IPS DF 6.9 (cell line): ENCODE measurements at regions not wholly inside any gene's neighbourhood (a gene's known extent, or its start where the extent isn't known, plus 50 kb on each side); places are given as distances from the start of the nearest gene placed in this dataset.

Experiments
- DNase-seq: peaks from one replicate; pipeline ENCODE4 v3.0.0-alpha.2; 2013; ENCODE audit warnings: low read depth, low spot score
- H3K27ac ChIP-seq: one replicate; pipeline ENCODE4 v1.5.1; 2013; ENCODE audit warnings: low read length, control low read depth
- H3K27me3 ChIP-seq: 2 replicates; pipeline ENCODE4 v1.6.1; 2013; ENCODE audit warnings: mild to moderate bottlenecking, low read length; ENCODE audit not compliant: control insufficient read depth, insufficient read depth
- H3K36me3 ChIP-seq: 2 replicates; pipeline ENCODE4 v1.6.1; 2013; ENCODE audit warnings: low read length; ENCODE audit not compliant: control insufficient read depth, insufficient read depth
- H3K4me1 ChIP-seq: 2 replicates; pipeline ENCODE4 v1.6.1; 2013; ENCODE audit warnings: low read length; ENCODE audit not compliant: control insufficient read depth, insufficient read depth
- H3K4me3 ChIP-seq: 2 replicates; pipeline ENCODE4 v1.5.1; 2013; ENCODE audit warnings: mild to moderate bottlenecking, low read length
- H3K9me3 ChIP-seq: 2 replicates; pipeline ENCODE4 v1.6.1; 2013; ENCODE audit warnings: low read length, inconsistent platforms; ENCODE audit not compliant: control insufficient read depth, insufficient read depth
- WGBS: extraction: QIAGEN DNeasy Blood & Tissue Kit; methylation state at CpG from one replicate; pipeline ENCODE4 v1.1.7; 2013; ENCODE audit warnings: mixed read lengths, missing lambda C conversion rate; ENCODE audit not compliant: insufficient read length, insufficient coverage; 5-methylcytosine and 5-hydroxymethylcytosine counted together

GRCh38 chr1:239672256-239672655 lies 285.9 kb downstream of the CHRM3 start:
- Histone ChIP-seq H3K36me3 (no peaks in the 10 kb centered on the region), H3K9me3 (no peaks in the 10 kb centered on the region), H3K4me1 (0 out of 2 replicates have a peak, but pooled peaks cover 2% of the 10 kb centered on the region), H3K27me3 (no peaks in the 10 kb centered on the region), H3K27ac (no peak overlapping the region), H3K4me3 (no peak overlapping the region)
- DNase-seq: no peak
- no CpG with 5 or more reads among the region's 1 CpG for WGBS

- Histone ChIP-seq H3K4me3 (no peak overlapping the region), H3K36me3 (no peaks in the 10 kb centered on the region), H3K27ac (no peak overlapping the region), H3K9me3 (no peaks in the 10 kb centered on the region), H3K27me3 (no peaks in the 10 kb centered on the region), H3K4me1 (0 out of 2 replicates have a peak, but pooled peaks cover 2% of the 10 kb centered on the region)
- no CpG with 5 or more reads among the region's 2 CpGs for WGBS
- DNase-seq: no peak
These were observed 289.4 kb downstream of the CHRM3 start for GRCh38 chr1:239675735-239676134.

- DNase-seq: no peak
- no CpG with 5 or more reads among the region's 4 CpGs for WGBS
- Histone ChIP-seq H3K4me1 (0 out of 2 replicates have a peak, but pooled peaks cover 2% of the 10 kb centered on the region), H3K27me3 (no peaks in the 10 kb centered on the region), H3K27ac (no peak overlapping the region), H3K9me3 (no peaks in the 10 kb centered on the region), H3K4me3 (no peak overlapping the region), H3K36me3 (no peaks in the 10 kb centered on the region)
These were observed 290.3 kb downstream of the CHRM3 start for GRCh38 chr1:239676522-239677273.

DNA sequence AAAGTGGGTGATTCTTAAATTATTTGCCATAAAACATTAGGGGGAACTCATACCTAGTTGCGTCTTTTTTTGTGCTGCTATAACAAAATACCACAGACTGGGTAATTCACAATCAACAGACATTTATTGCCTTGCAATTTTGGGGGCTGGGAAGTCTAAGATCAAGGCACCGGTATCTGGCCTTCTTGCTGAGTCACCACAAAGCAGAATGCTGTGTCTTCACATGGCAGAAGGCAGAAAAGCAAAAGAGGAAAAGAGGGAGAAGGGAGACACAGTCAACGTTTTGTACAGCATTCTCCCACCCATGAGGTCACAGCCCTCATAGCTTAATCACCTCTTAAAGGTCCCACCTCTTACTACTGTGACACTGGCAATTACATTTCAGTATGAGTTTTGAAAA lies 291.0 kb downstream of the CHRM3 start:
- Histone ChIP-seq H3K4me1 (no peaks in the 10 kb centered on the region), H3K9me3 (no peaks in the 10 kb centered on the region), H3K27ac (no peak overlapping the region), H3K27me3 (no peaks in the 10 kb centered on the region), H3K4me3 (no peak overlapping the region), H3K36me3 (no peaks in the 10 kb centered on the region)
- no peak for DNase-seq
- no CpG with 5 or more reads among the region's 3 CpGs for WGBS

DNA sequence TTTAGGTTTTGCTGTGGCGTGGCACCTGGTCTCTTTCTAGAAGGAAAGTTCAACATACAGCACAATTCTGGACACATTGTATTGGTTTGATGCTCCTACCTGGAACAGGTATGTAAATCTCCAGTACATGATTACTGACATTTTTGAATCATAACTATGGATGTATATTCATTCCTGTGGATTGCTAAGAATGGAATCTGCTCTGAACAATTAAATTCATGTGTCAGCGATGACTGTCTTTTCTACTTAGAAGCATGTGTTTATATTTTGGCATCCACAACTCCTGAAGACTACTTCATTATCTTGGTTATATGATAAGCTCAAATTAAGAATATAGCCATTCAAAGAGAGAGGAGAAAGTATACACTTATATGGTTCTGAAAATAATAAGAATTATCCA lies 291.8 kb downstream of the CHRM3 start:
- no peak for DNase-seq
- H3K27ac ChIP-seq: no peak overlapping the region
- no peak overlapping the region for H3K4me3 ChIP-seq
- no CpG with 5 or more reads among the region's 2 CpGs for WGBS
- H3K9me3 ChIP-seq: no peaks in the 10 kb centered on the region
- H3K36me3 ChIP-seq: no peaks in the 10 kb centered on the region
- H3K4me1 ChIP-seq: no peaks in the 10 kb centered on the region
- no peaks in the 10 kb centered on the region for H3K27me3 ChIP-seq

DNA sequence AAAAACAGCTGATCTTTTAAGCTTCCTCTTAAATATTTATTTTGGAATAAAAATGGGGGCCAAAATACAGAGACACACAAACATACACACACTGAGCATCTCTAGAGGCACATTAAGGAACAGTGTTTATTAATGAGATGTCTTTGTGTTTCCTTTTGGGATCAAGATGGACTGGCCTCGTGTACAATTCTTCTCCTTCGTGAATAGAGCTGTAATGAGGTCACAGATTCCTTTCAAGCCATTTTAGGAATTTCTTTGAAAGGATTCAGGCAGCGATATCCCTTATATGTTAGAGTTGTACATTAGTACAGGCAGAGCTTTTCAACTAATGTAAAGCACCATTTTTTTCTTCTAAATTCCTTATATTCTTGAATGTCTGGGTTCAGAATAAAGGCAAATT lies 295.7 kb downstream of the CHRM3 start:
- Histone ChIP-seq H3K4me3 (no peak overlapping the region), H3K9me3 (no peaks in the 10 kb centered on the region), H3K36me3 (no peaks in the 10 kb centered on the region), H3K27ac (no peak overlapping the region), H3K27me3 (no peaks in the 10 kb centered on the region), H3K4me1 (no peaks in the 10 kb centered on the region)
- WGBS: no CpG with 5 or more reads among the region's 3 CpGs
- no peak for DNase-seq

DNA sequence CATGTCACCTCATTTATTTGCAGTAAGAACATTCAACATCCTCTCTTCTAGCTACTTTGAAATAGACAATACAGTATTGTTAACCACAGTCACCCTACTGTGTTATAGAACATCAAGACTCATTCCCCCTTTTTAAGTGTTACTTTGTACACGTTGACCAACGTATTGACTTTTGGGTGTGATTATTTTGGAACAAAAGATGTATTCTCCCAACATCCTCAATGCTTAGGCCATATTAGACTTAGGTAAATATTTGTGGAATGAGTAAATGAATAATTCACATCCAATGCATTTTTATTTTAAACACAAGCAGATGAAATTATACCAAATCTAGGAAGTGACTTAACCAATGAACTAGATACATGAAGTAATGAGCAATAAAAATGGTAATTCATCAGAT lies 296.6 kb downstream of the CHRM3 start:
- Histone ChIP-seq H3K4me1 (no peaks in the 10 kb centered on the region), H3K4me3 (no peak overlapping the region), H3K27me3 (no peaks in the 10 kb centered on the region), H3K9me3 (no peaks in the 10 kb centered on the region), H3K36me3 (no peaks in the 10 kb centered on the region), H3K27ac (no peak overlapping the region)
- no peak for DNase-seq
- no CpG with 5 or more reads among the region's 2 CpGs for WGBS

- Histone ChIP-seq H3K36me3 (no peaks in the 10 kb centered on the region), H3K27me3 (no peaks in the 10 kb centered on the region), H3K9me3 (no peaks in the 10 kb centered on the region), H3K4me1 (no peaks in the 10 kb centered on the region), H3K27ac (no peak overlapping the region), H3K4me3 (no peak overlapping the region)
- no CpG with 5 or more reads among the region's 2 CpGs for WGBS
- no peak for DNase-seq
These were observed 300.0 kb downstream of the CHRM3 start for GRCh38 chr1:239686386-239686785.

DNA sequence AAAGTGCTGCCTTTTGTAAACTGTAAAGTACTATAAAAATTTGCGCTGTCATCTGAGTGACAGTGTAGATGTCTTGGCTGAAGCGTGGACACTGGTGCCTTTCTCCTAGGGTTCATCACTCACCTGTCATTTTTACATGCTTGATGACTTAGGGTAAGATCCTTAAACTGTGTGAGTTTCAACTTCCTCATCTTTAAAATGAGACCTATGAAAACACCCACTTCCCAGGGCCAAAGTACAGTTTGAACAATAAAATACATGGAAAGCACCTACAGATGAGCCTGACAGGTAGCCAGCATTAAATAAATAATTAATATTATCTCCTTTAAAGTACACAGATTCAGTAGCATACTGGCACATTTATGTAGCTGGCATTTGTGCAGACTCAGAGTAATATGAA lies 309.9 kb downstream of the CHRM3 start:
- no peak overlapping the region for H3K27ac ChIP-seq
- no CpG with 5 or more reads among the region's 2 CpGs for WGBS
- no peaks in the 10 kb centered on the region for H3K36me3 ChIP-seq
- no peaks in the 10 kb centered on the region for H3K9me3 ChIP-seq
- DNase-seq: no peak
- no peaks in the 10 kb centered on the region for H3K27me3 ChIP-seq
- H3K4me3 ChIP-seq: no peak overlapping the region
- H3K4me1 ChIP-seq: no peaks in the 10 kb centered on the region

DNA sequence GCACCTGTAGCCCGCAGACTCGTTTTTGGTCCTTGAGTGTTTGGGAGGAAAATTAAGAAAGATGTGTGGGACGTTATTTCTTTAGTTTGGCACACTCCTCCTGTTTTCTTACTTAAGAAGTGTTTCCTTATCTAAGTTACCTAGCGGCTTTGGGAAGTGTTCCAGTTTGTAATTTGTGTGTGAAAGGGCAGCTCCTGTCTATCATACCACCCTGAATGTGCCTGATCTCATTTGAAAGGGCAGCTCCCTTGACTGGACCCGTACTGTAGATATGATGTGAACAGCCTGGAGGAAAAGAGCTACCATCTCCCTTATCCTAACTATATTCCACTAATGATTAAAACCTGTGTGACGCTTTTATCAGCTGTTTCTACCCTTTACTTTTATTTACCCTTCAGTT lies 314.3 kb downstream of the CHRM3 start:
- H3K4me1 ChIP-seq: no peaks in the 10 kb centered on the region
- H3K36me3 ChIP-seq: no peaks in the 10 kb centered on the region
- no peak for DNase-seq
- no peak overlapping the region for H3K4me3 ChIP-seq
- no CpG with 5 or more reads among the region's 6 CpGs for WGBS
- H3K27ac ChIP-seq: no peak overlapping the region
- H3K9me3 ChIP-seq: no peaks in the 10 kb centered on the region
- H3K27me3 ChIP-seq: no peaks in the 10 kb centered on the region

GRCh38 chr1:239703075-239703474 lies 316.7 kb downstream of the CHRM3 start:
- Histone ChIP-seq H3K27ac (no peak overlapping the region), H3K36me3 (no peaks in the 10 kb centered on the region), H3K4me1 (peaks cover 3% of the 10 kb centered on the region), H3K27me3 (no peaks in the 10 kb centered on the region), H3K4me3 (no peak overlapping the region), H3K9me3 (no peaks in the 10 kb centered on the region)
- no peak for DNase-seq
- WGBS: no CpG with 5 or more reads among the region's 2 CpGs
